Pancreas (tissue), 10 donors: ENCODE measurements at regions not wholly inside any gene's neighbourhood (a gene's known extent, or its start where the extent isn't known, plus 50 kb on each side); places are given as distances from the start of the nearest gene placed in this dataset.
"Not testable (repeated sequence)": the region's sequence is repeated elsewhere in the genome, so short reads cannot be mapped to it uniquely, and the experiment has no call there.

Source experiments
- ATAC-seq, 4 donors: fragments of 200-7000 bp; cut with Tn5 transposase; one replicate each; pipeline versions ENCODE4 v1.8.0 to v1.9.1; 2020; ENCODE audit warnings: mild to moderate bottlenecking in 4 of 4, moderate library complexity in 4 of 4
- DNase-seq, 6 donors: peaks; one replicate each; pipeline ENCODE4 v3.0.0-alpha.2; 2020
- FAIRE-seq: peaks from 2 replicates; lab custom pipeline; 2012; peaks lifted over from hg19 to GRCh38; lab: Jason Lieb, UNC
- H3K27ac ChIP-seq, 4 donors: fragments of 200-600 bp; sonication (generic); 1 replicate in 3 of 4; 2 replicates in 1 of 4; pipeline versions ENCODE4 v1.5.0 to v1.8.0; 2020
- H3K27me3 ChIP-seq, 4 donors: fragments of 200-600 bp; one replicate each; pipeline ENCODE4 v1.8.0; 2021
- H3K36me3 ChIP-seq, 3 donors: fragments of 200-600 bp; sonication (generic) in 1 of 3; one replicate each; pipeline versions ENCODE4 v1.5.0 to v1.8.0; 2020 to 2021
- H3K4me1 ChIP-seq, 3 donors: fragments of 200-600 bp; one replicate each; pipeline ENCODE4 v1.8.0; 2021
- H3K4me3 ChIP-seq, 4 donors: fragments of 200-600 bp; sonication (generic) in 2 of 4; one replicate each; pipeline versions ENCODE4 v1.5.0 to v1.8.0; 2020 to 2021
- H3K9me3 ChIP-seq, 4 donors: fragments of 200-600 bp; one replicate each; pipeline ENCODE4 v1.8.0; 2021
- WGBS, 2 donors: extraction: QIAGEN DNeasy Blood & Tissue Kit; methylation state at CpG; one replicate each; pipeline ENCODE4 v1.1.7; 2013; 5-methylcytosine and 5-hydroxymethylcytosine counted together
- intact Hi-C, 3 donors: fragments of 100-400 bp; cut with DNase I; formaldehyde crosslinking; loops; one replicate each; pipeline versions ENCODE4 v1.11.1 to v1.14.2; 2022
- TF ChIP-seq, protein P1 (sequence below), 4 donors: fragments of 200-600 bp; sonication (generic) in 3 of 4; IDR thresholded peaks; one replicate each; pipeline versions ENCODE4 v1.5.0 to v1.8.0; 2021; ENCODE audit warnings: antibody characterized with exemption in 4 of 4
- donor health status: healthy with polysubstance abuse.
- donor health status: DM: no; HTN: no; CAD: no; lungs with moderate emphysema.
- donor health status: DM: no; HTN: no; CAD: no.
- donor health status: control.
- donor health status: control.
- donor health status: Bipolar disorder and iron deficiency.
- donor health status: DM: yes; HTN: yes; CAD: no.
- donor health status: DM: no; HTN: no; CAD: no.
- donor health status: DM: no; HTN: no; CAD: no.
- donor health status: DM: yes; HTN: yes; CAD: no.

DNA sequence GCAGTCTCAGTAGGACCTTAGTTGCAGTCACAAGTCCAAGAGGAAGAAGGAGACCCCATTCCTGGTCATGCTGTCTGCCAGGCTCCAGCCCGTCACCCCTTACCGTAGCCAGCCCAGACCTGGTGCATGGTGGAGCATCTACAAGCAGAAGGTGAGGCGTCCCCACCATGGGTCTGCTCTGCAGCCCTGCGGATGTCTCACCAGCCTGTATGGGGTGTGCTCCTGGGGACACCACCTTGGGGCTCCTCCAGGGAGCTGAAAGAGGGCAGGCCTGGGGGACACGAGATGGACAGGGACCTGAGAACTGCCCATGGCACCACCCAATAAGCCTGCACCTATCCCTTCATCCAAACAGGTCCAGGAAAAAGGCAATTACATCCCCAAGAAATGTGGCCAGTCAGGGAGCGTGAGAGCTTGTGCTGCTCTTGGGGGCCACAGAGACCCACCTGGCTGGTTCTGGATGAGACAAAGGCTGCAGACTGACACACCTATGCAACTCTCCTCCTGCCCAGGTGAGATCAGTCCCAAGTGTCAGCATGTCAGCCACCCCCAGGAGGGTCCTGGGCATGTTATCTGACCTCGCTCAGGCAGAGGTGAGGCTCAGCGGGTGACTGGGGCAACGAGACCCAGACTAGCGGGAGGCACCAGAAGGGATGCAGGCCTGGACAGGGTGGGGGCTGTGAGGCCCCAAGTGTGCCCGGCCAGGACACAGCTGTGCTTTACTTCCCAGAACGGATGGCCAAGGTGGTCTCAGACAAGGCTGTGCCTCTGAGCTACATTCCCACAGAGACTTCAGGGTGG lies 84.5 kb upstream of the RET start:
- DNase-seq (peak in 2 of 6 donors; percentile 3 to 7), ATAC-seq (no peak), FAIRE-seq (no peak)
- Histone ChIP-seq H3K36me3 (no peaks in the 10 kb centered on the region), H3K9me3 (no peaks in the 10 kb centered on the region), H3K4me3 (no peak overlapping the region), H3K27me3 (no peaks in the 10 kb centered on the region), H3K4me1 (no peaks in the 10 kb centered on the region), H3K27ac (no peak overlapping the region)
- 81 to 88% methylated on average over 12 of the region's 12 CpGs for WGBS, 2 donors
- intact Hi-C loops: no loop called here
- TF ChIP-seq, protein P1, sequence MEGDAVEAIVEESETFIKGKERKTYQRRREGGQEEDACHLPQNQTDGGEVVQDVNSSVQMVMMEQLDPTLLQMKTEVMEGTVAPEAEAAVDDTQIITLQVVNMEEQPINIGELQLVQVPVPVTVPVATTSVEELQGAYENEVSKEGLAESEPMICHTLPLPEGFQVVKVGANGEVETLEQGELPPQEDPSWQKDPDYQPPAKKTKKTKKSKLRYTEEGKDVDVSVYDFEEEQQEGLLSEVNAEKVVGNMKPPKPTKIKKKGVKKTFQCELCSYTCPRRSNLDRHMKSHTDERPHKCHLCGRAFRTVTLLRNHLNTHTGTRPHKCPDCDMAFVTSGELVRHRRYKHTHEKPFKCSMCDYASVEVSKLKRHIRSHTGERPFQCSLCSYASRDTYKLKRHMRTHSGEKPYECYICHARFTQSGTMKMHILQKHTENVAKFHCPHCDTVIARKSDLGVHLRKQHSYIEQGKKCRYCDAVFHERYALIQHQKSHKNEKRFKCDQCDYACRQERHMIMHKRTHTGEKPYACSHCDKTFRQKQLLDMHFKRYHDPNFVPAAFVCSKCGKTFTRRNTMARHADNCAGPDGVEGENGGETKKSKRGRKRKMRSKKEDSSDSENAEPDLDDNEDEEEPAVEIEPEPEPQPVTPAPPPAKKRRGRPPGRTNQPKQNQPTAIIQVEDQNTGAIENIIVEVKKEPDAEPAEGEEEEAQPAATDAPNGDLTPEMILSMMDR (IDR thresholded peaks at IDR 0.05): no peak

DNA sequence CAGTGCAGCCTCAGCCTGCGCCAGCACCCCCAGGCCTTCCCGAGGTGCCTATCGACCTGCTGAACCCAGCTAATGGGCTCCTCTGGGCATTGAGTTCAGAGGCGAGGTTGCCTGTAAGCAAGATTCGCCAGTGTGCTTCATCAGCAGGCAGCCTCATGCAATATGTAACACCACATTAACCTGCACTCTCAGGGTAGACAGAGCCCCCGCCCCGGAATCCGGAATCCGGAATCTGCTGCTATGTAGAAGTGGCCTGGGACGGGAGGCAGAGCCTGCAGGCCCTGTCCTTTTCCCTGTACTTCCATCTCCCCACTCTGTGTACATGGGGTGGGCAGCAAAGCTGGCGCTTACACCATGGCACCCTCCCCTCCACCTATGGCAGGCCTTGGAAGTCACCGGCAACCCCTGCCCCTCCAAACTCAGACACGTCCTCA lies 83.9 kb upstream of the RET start:
- Histone ChIP-seq H3K9me3 (no peaks in the 10 kb centered on the region), H3K36me3 (no peaks in the 10 kb centered on the region), H3K27ac (no peak overlapping the region), H3K27me3 (no peaks in the 10 kb centered on the region), H3K4me3 (no peak overlapping the region), H3K4me1 (no peaks in the 10 kb centered on the region)
- DNase-seq: peak in 1 of 6 donors; percentile 6
- intact Hi-C loops: no loop called here
- FAIRE-seq: no peak
- 88 to 93% methylated on average over 13 of the region's 13 CpGs for WGBS, 2 donors
- no peak for ATAC-seq
- TF ChIP-seq, protein P1 (IDR thresholded peaks at IDR 0.05): no peak

DNA sequence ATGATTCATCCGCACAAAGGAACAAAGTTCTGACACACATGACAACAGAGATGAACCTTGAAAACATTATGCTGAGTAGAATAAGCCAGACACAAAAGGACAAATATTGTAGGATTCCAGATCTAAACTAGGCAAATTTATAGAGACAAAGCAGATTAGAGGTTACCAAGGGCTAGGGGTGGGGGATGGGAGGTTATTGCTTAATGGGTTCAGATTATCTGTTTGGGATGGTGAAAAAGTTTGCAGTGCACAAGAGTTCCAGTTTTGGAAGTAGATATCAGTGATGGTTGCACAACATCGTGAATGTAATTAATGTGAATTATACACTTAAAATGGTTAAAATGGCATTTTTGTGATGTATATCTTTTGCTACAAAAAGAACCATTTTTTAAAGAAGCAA lies 82.0 kb upstream of the RET start:
- H3K9me3 ChIP-seq, H3K27me3 ChIP-seq, H3K27ac ChIP-seq, ATAC-seq, H3K4me1 ChIP-seq, intact Hi-C loops, H3K4me3 ChIP-seq, DNase-seq, H3K36me3 ChIP-seq: not testable (repeated sequence)
- 96 to 99% methylated on average over 1 of the region's 2 CpGs for WGBS, 2 donors
- peak; percentile 66 for FAIRE-seq

DNA sequence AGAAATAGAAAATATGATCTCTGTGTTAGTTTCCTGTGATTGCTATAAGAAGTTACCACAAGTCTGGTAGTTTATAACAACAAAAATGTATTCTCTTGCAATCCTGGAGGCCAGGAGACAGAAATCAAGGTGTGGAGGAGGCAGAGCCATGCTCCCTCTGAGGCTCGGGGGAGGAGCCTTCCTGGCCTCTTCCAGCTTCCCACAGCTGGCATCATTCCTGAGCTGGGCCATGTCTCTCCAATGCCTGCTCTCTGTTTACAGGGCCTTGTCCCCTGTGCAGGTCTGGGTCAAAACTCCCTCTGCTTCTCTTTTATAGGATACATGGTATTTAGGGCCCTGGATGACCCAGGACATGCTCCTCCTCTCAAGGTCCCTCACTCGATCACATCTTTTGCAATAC lies 81.3 kb upstream of the RET start:
- Histone ChIP-seq H3K36me3 (no peaks in the 10 kb centered on the region), H3K27me3 (no peaks in the 10 kb centered on the region), H3K4me3 (no peak overlapping the region), H3K9me3 (no peaks in the 10 kb centered on the region), H3K27ac (no peak overlapping the region), H3K4me1 (no peaks in the 10 kb centered on the region)
- ATAC-seq: no peak
- TF ChIP-seq, protein P1 (IDR thresholded peaks at IDR 0.05): no peak
- intact Hi-C loops: no loop called here
- FAIRE-seq: no peak
- WGBS, 2 donors: 56 to 70% methylated on average over 2 of the region's 2 CpGs
- DNase-seq: peak in 1 of 6 donors; percentile 11

DNA sequence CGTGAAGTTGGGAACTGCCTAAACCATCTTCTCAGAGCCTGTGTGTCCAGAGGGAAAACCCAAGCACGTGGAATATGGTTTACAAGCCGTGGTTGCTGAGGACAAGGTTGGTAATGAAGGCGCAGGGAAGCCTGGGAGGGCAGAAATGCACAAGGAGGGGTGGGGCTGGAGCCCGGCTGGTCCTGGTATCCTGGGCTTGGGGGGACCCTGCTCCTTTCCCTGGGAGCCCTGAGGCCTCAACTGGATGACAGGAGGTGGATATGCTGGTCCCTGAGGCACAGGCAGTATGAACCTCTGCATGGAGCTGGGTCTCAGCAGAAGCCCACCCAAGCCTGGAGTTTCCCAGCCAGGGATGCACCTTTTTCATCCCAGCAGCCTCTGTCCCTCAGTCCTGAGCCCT lies 80.3 kb upstream of the RET start:
- intact Hi-C loops: no loop called here
- ATAC-seq (no peak), DNase-seq (no peak), FAIRE-seq (no peak)
- Histone ChIP-seq H3K27me3 (no peaks in the 10 kb centered on the region), H3K27ac (no peak overlapping the region), H3K9me3 (no peaks in the 10 kb centered on the region), H3K4me1 (no peaks in the 10 kb centered on the region), H3K4me3 (no peak overlapping the region), H3K36me3 (no peaks in the 10 kb centered on the region)
- WGBS, 2 donors: 74 to 80% methylated on average over 5 of the region's 5 CpGs
- TF ChIP-seq, protein P1 (IDR thresholded peaks at IDR 0.05): no peak
